Thyroid gland (tissue), 4 donors: ENCODE measurements at regions not wholly inside any gene's neighbourhood (a gene's known extent, or its start where the extent isn't known, plus 50 kb on each side); places are given as distances from the start of the nearest gene placed in this dataset.
"Not testable (repeated sequence)": the region's sequence is repeated elsewhere in the genome, so short reads cannot be mapped to it uniquely, and the experiment has no call there.

Source experiments
- DNase-seq, 2 donors: peaks; one replicate each; pipeline ENCODE4 v3.0.0-alpha.2; 2019
- H3K27ac ChIP-seq, 3 donors: fragments of 200-600 bp; sonication (generic); 1 replicate in 2 of 3; 2 replicates in 1 of 3; pipeline ENCODE4 v1.5.1; 2016 to 2019; ENCODE audit warnings: mild to moderate bottlenecking in 1 of 3, moderate library complexity in 1 of 3
- H3K27me3 ChIP-seq: fragments of 200-600 bp; sonication (generic); one replicate; pipeline ENCODE4 v1.5.1; 2019
- H3K36me3 ChIP-seq, 2 donors: fragments of 200-600 bp; sonication (generic); one replicate each; pipeline ENCODE4 v1.5.1; 2016 to 2019
- H3K4me1 ChIP-seq, 2 donors: fragments of 200-600 bp; sonication (generic); one replicate each; pipeline ENCODE4 v1.5.1; 2017 to 2019
- H3K4me3 ChIP-seq, 3 donors: fragments of 200-600 bp; sonication (generic); replicated peaks in 1 of 3; 1 replicate in 2 of 3; 2 replicates in 1 of 3; pipeline ENCODE4 v1.5.1; 2016; ENCODE audit warnings: mild to moderate bottlenecking in 1 of 3
- H3K9me3 ChIP-seq: fragments of 200-600 bp; sonication (generic); one replicate; pipeline ENCODE4 v1.5.1; 2017
- CTCF ChIP-seq, 6 experiments: fragments of 200-600 bp in 3 of 6; fragments of 450-650 bp in 3 of 6; sonication (generic) in 3 of 6; IDR thresholded peaks; one replicate each; pipeline ENCODE4 v1.5.1; 2016 to 2019; ENCODE audit warnings: antibody characterized with exemption in 6 of 6, mild to moderate bottlenecking in 2 of 6, inconsistent platforms in 1 of 6, moderate library complexity in 1 of 6
- POLR2A ChIP-seq, 2 donors: fragments of 450-650 bp; IDR thresholded peaks; one replicate each; pipeline ENCODE4 v1.6.1; 2017; ENCODE audit warnings: antibody characterized with exemption in 2 of 2, mild to moderate bottlenecking in 2 of 2, moderate library complexity in 1 of 2
- WGBS, 2 donors: methylation state at CpG; one replicate each; pipeline ENCODE4 v1.1.5; 2017; 5-methylcytosine and 5-hydroxymethylcytosine counted together
- intact Hi-C: fragments of 100-400 bp; cut with DNase I; formaldehyde crosslinking; loops from one replicate; pipeline ENCODE4 v1.15.1; 2023

- H3K9me3 ChIP-seq, result no peaks in the 10 kb centered on the region
- intact Hi-C loops, result no loop called here
- H3K27me3 ChIP-seq, result no peaks in the 10 kb centered on the region
- H3K36me3 ChIP-seq, result no peaks in the 10 kb centered on the region
- WGBS, 2 donors, result 87 to 98% methylated on average over 2 of the region's 2 CpGs
- H3K4me1 ChIP-seq, result peaks cover 59 to 77% of the 10 kb centered on the region in 2 donors
- H3K4me3 ChIP-seq, result no peak overlapping the region
- TF ChIP-seq CTCF (IDR thresholded peaks at IDR 0.05), result no peak
- TF ChIP-seq POLR2A (IDR thresholded peaks at IDR 0.05), result no peak
- H3K27ac ChIP-seq, result peak overlapping the region in 2 of 3 donors; percentile 94 to 97
- no peak for DNase-seq
Observed at GRCh38 chr14:61611880-61612630, 83.3 kb upstream of the HIF1A start.

- Histone ChIP-seq H3K27ac (peak overlapping the region; percentile 78 to 97 (median 94)), H3K4me1 (peaks cover 62 to 79% of the 10 kb centered on the region in 2 donors)
- H3K27me3 ChIP-seq, H3K36me3 ChIP-seq, intact Hi-C loops, H3K4me3 ChIP-seq, H3K9me3 ChIP-seq: not testable (repeated sequence)
- peak in 1 of 2 donors; percentile 25 for DNase-seq
- 97% methylated on average over 4 of the region's 4 CpGs for WGBS, 2 donors
Observed at GRCh38 chr14:61613006-61613405, 82.3 kb upstream of the HIF1A start.

- H3K27ac ChIP-seq, result peak overlapping the region; percentile 78 to 97 (median 94)
- H3K4me1 ChIP-seq, result peaks cover 47 to 64% of the 10 kb centered on the region in 2 donors
- DNase-seq, result no peak
- H3K36me3 ChIP-seq, result no peaks in the 10 kb centered on the region
- intact Hi-C loops, result no loop called here
- H3K9me3 ChIP-seq, result no peaks in the 10 kb centered on the region
- no peaks in the 10 kb centered on the region for H3K27me3 ChIP-seq
- WGBS, 2 donors, result 96 to 99% methylated on average over 13 of the region's 13 CpGs
- H3K4me3 ChIP-seq, result no peak overlapping the region
- TF ChIP-seq POLR2A (IDR thresholded peaks at IDR 0.05), result no peak
- no peak for TF ChIP-seq CTCF (IDR thresholded peaks at IDR 0.05)
Observed at GRCh38 chr14:61614693-61615092, 80.6 kb upstream of the HIF1A start.

- Histone ChIP-seq H3K27me3 (no peaks in the 10 kb centered on the region), H3K4me3 (no peak overlapping the region), H3K4me1 (peaks cover 43 to 62% of the 10 kb centered on the region in 2 donors), H3K9me3 (no peaks in the 10 kb centered on the region), H3K36me3 (no peaks in the 10 kb centered on the region), H3K27ac (peak overlapping the region; percentile 78 to 97 (median 94))
- WGBS, 2 donors, result 34 to 42% methylated on average over 11 of the region's 11 CpGs
- peak; percentile 70 to 71 for DNase-seq
- intact Hi-C loops, result no loop called here
- peak in 1 of 2 donors; percentile 33 for TF ChIP-seq POLR2A (IDR thresholded peaks at IDR 0.05)
- no peak for TF ChIP-seq CTCF (IDR thresholded peaks at IDR 0.05)
Observed at GRCh38 chr14:61615743-61616523, 79.4 kb upstream of the HIF1A start.

GRCh38 chr14:61616524-61617185, 78.7 kb upstream of the HIF1A start:
- intact Hi-C loops, result no loop called here
- Histone ChIP-seq H3K9me3 (no peaks in the 10 kb centered on the region), H3K4me1 (peaks cover 43 to 63% of the 10 kb centered on the region in 2 donors), H3K4me3 (no peak overlapping the region), H3K27me3 (no peaks in the 10 kb centered on the region), H3K36me3 (no peaks in the 10 kb centered on the region), H3K27ac (peak overlapping the region; percentile 62 to 97 (median 94))
- WGBS, 2 donors, result 38 to 59% methylated on average over 4 of the region's 4 CpGs
- DNase-seq, result no peak
- no peak for TF ChIP-seq POLR2A (IDR thresholded peaks at IDR 0.05)
- no peak for TF ChIP-seq CTCF (IDR thresholded peaks at IDR 0.05)
